ENCODE measurements at regions not wholly inside any gene's neighbourhood (a gene's known extent, or its start where the extent isn't known, plus 50 kb on each side); places are given as distances from the start of the nearest gene placed in this dataset.

DNA sequence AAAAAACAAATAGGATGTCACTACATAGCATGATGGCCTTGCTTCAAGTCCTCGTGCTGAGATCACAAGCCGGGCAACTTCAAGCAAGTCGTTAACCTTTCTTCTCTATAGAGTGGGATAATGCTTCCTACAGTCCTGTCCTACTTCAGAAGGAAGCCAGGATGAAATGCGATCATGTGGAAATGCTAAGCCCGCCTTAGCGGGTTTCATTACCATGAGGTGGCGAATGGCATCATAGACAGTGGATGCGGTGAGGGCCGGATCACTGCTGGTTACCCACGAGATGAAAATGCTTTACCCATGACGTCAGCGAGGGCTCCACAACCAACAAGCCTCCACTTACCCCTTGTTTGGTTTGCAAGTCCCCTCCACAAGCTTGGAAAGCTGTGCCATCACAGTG is 206.4 kb downstream of the TBXT start:
- TF ChIP-seq, protein P1, sequence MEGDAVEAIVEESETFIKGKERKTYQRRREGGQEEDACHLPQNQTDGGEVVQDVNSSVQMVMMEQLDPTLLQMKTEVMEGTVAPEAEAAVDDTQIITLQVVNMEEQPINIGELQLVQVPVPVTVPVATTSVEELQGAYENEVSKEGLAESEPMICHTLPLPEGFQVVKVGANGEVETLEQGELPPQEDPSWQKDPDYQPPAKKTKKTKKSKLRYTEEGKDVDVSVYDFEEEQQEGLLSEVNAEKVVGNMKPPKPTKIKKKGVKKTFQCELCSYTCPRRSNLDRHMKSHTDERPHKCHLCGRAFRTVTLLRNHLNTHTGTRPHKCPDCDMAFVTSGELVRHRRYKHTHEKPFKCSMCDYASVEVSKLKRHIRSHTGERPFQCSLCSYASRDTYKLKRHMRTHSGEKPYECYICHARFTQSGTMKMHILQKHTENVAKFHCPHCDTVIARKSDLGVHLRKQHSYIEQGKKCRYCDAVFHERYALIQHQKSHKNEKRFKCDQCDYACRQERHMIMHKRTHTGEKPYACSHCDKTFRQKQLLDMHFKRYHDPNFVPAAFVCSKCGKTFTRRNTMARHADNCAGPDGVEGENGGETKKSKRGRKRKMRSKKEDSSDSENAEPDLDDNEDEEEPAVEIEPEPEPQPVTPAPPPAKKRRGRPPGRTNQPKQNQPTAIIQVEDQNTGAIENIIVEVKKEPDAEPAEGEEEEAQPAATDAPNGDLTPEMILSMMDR (IDR thresholded peaks at IDR 0.05; ENCODE audit: insufficient read depth, low read length, poor library complexity, severe bottlenecking), result no peak
- no peak for TF ChIP-seq EZH2phosphoT487 (conservative IDR thresholded peaks at IDR 0.05; ENCODE audit: low read length)

Data from SU-DHL-6 (cell line).